HepG2 (cell line): ENCODE measurements at regions not wholly inside any gene's neighbourhood (a gene's known extent, or its start where the extent isn't known, plus 50 kb on each side); places are given as distances from the start of the nearest gene placed in this dataset.

Experiments used
- ATAC-seq: fragments of 200-7000 bp; cut with Tn5 transposase; 3 replicates; pipeline ENCODE4 v1.9.1; 2020; ENCODE audit warnings: mild to moderate bottlenecking, moderate library complexity
- BruUV-seq: library from RNA; stranded (reverse); fragments of 400-500 nt; replicated peaks from 2 replicates; lab custom pipeline; 2021; lab: Mats Ljungman, UMichigan
- CTCF ChIA-PET: fragments of 300-600 bp; formaldehyde crosslinking; extraction: SDS; loops from one replicate; lab custom pipeline; 2021; ENCODE audit warnings: low total read pairs, inconsistent platforms, low intra/inter-chr PET ratio; lab: Yijun Ruan, JAX
- POLR2A ChIA-PET: fragments of 350-600 bp; sonication (Branson Sonifier 250); formaldehyde crosslinking; loops from one replicate; lab custom pipeline; 2020; ENCODE audit warnings: antibody characterized with exemption, inconsistent platforms; lab: Yijun Ruan, JAX
- DNase-seq: peaks from one replicate; pipeline ENCODE4 v3.0.0-alpha.2; 2015; ENCODE audit warnings: low spot score
- FAIRE-seq: peaks from 3 replicates; lab custom pipeline; 2011; peaks lifted over from hg19 to GRCh38; lab: Jason Lieb, UNC
- H2AFZ ChIP-seq: one replicate; pipeline ENCODE4 v1.6.1; 2011; ENCODE audit warnings: low read length, inconsistent platforms
- H3K27ac ChIP-seq: fragments of 300-600 bp; 3 replicates; pipeline ENCODE4 v1.8.0; 2011; ENCODE audit warnings: mixed run types, mild to moderate bottlenecking, mixed read lengths, low read length, inconsistent platforms; ENCODE audit not compliant: insufficient read depth; ENCODE audit errors: extremely low read length
- H3K27me3 ChIP-seq, 2 experiments: fragments of 200-600 bp in 1 of 2; 2 replicates in 1 of 2; 3 replicates in 1 of 2; pipeline versions ENCODE4 v1.6.0 to v1.8.0; 2011; ENCODE audit warnings: low read length in 2 of 2, mild to moderate bottlenecking in 2 of 2, moderate library complexity in 2 of 2, inconsistent platforms in 1 of 2; ENCODE audit not compliant: insufficient read depth in 2 of 2, control insufficient read depth in 1 of 2
- H3K36me3 ChIP-seq, 2 experiments: fragments of 200-600 bp in 1 of 2; replicated peaks in 1 of 2; 2 replicates in 1 of 2; 3 replicates in 1 of 2; pipeline versions ENCODE4 v1.5.1 to v1.8.0; 2011; ENCODE audit warnings: low read length in 2 of 2, inconsistent platforms in 1 of 2; ENCODE audit not compliant: insufficient read depth in 2 of 2, control insufficient read depth in 1 of 2
- H3K4me1 ChIP-seq: 2 replicates; pipeline ENCODE4 v1.5.1; 2012; ENCODE audit warnings: low read length, inconsistent platforms; ENCODE audit not compliant: insufficient read depth
- H3K4me2 ChIP-seq: 2 replicates; pipeline ENCODE4 v1.6.0; 2011; ENCODE audit warnings: low read depth, low read length, inconsistent platforms
- H3K4me3 ChIP-seq, 3 experiments: fragments of 200-600 bp in 1 of 3; sonication (generic), shearing (Covaris generic) in 1 of 3; replicated peaks in 1 of 3; 2 replicates each; pipeline ENCODE4 v1.5.1; 2011 to 2016; ENCODE audit warnings: low read length in 3 of 3, inconsistent platforms in 2 of 3, low read depth in 2 of 3, mild to moderate bottlenecking in 2 of 3, control low read depth in 1 of 3, mixed read lengths in 1 of 3; ENCODE audit not compliant: insufficient read depth in 1 of 3
- H3K79me2 ChIP-seq: one replicate; pipeline ENCODE4 v1.6.1; 2011; ENCODE audit warnings: low read length, inconsistent platforms; ENCODE audit not compliant: insufficient read depth
- H3K9ac ChIP-seq: 2 replicates; pipeline ENCODE4 v1.6.0; 2011; ENCODE audit warnings: mild to moderate bottlenecking, low read depth, low read length, inconsistent platforms; ENCODE audit not compliant: insufficient read depth
- H3K9me3 ChIP-seq: 2 replicates; pipeline ENCODE4 v1.5.1; 2012; ENCODE audit warnings: mild to moderate bottlenecking, low read length
- H4K20me1 ChIP-seq: 2 replicates; pipeline ENCODE4 v1.6.0; 2011; ENCODE audit warnings: inconsistent platforms, mild to moderate bottlenecking, low read length, moderate library complexity; ENCODE audit not compliant: insufficient read depth
- MED1 ChIP-seq: sonication (generic); formaldehyde crosslinking; IDR thresholded peaks from 2 replicates; pipeline ENCODE4 v1.4.0; 2020; ENCODE audit warnings: missing genetic modification reagents
- ZSCAN31 ChIP-seq: sonication (generic); formaldehyde crosslinking; IDR thresholded peaks from 2 replicates; pipeline ENCODE4 v1.5.0; 2020; ENCODE audit warnings: low read depth, mild to moderate bottlenecking, missing genetic modification reagents
- ZSCAN9 ChIP-seq: IDR thresholded peaks from 2 replicates; pipeline ENCODE4 v1.6.1; 2016; ENCODE audit warnings: borderline replicate concordance
- WGBS: methylation state at CpG from one replicate; pipeline ENCODE4 v1.1.6; 2017; ENCODE audit warnings: low lambda C conversion rate; 5-methylcytosine and 5-hydroxymethylcytosine counted together
- in situ Hi-C: cut with HindIII; loops from 2 replicates; pipeline ENCODE4 v1.10.0; 2017; ENCODE audit warnings: low pct_unique_long_range_greater_than_20kb; ENCODE audit not compliant: extremely low pct_ligation_motif_present
- intact Hi-C: fragments of 100-400 bp; cut with micrococcal nuclease; formaldehyde crosslinking; loops from one replicate; pipeline ENCODE4 v1.10.0; 2022; ENCODE audit not compliant: unreplicated experiment
- TF ChIP-seq, protein P1 (sequence below): sonication (generic); formaldehyde crosslinking; conservative IDR thresholded peaks from 2 replicates; pipeline ENCODE4 v1.4.0; 2020; ENCODE audit warnings: mild to moderate bottlenecking, missing genetic modification reagents, moderate library complexity
- TF ChIP-seq, protein P2 (sequence below): sonication (generic); formaldehyde crosslinking; IDR thresholded peaks from 2 replicates; pipeline ENCODE4 v1.4.0; 2020; ENCODE audit warnings: missing genetic modification reagents

DNA sequence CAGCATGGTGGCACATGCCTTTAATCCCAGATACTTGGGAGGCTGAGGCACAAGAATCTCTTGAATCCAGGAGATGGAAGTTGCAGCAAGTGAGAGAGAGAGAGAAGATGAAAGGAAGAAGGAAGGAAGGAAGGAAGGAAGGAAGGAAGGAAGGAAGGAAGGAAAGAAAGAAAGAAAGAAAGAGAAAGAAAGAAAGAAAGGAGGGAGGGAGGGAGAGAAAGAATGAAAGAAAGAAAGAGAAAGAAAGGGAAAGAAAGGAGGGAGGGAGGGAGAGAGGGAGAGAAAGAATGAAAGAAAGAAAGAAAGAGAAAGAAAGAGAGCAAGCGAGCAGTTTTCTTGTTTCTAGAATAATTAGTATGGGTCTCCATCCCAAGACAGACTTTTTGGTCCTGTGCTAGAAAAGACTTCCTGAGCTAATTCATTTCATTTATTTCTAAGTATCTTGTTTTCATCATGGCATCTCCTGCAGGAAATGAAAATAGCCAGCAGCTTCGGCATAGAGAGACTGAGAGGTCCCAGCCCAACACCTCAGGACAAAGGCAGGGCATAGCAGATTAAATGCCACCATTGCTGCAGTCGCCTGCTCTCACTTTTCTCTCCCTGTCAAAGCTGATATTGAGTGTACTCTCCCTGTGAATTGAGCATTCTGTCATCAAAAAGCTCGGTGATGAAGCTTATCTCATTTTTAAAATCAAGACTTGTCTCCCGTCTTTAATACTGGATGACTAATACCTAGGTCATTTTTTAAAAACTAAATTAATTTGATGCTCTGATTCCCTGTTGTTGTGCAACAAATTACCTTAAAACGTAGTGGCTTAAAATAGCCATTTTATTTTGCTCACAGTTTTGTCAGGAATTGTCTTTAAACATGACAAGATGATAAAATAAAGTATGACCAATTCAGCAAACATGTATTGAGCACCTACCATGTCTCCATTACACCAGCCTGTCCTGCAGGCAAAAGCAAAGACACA lies 91.8 kb upstream of the ADRA1B start:
- CTCF ChIA-PET: no interaction called here
- H2AFZ ChIP-seq: no peak overlapping the region
- H3K9ac ChIP-seq: no peak overlapping the region
- WGBS: 2% methylated on average over 6 of the region's 6 CpGs
- H3K79me2 ChIP-seq: no peaks in the 10 kb centered on the region
- no peak overlapping the region for H3K27ac ChIP-seq
- POLR2A ChIA-PET: no interaction called here
- H3K4me2 ChIP-seq: no peak overlapping the region
- ATAC-seq: no peak
- DNase-seq: no peak
- intact Hi-C loops: no loop called here
- TF ChIP-seq MED1 (no peak), ZSCAN31 (no peak), ZSCAN9 (no peak)
- TF ChIP-seq, protein P1, sequence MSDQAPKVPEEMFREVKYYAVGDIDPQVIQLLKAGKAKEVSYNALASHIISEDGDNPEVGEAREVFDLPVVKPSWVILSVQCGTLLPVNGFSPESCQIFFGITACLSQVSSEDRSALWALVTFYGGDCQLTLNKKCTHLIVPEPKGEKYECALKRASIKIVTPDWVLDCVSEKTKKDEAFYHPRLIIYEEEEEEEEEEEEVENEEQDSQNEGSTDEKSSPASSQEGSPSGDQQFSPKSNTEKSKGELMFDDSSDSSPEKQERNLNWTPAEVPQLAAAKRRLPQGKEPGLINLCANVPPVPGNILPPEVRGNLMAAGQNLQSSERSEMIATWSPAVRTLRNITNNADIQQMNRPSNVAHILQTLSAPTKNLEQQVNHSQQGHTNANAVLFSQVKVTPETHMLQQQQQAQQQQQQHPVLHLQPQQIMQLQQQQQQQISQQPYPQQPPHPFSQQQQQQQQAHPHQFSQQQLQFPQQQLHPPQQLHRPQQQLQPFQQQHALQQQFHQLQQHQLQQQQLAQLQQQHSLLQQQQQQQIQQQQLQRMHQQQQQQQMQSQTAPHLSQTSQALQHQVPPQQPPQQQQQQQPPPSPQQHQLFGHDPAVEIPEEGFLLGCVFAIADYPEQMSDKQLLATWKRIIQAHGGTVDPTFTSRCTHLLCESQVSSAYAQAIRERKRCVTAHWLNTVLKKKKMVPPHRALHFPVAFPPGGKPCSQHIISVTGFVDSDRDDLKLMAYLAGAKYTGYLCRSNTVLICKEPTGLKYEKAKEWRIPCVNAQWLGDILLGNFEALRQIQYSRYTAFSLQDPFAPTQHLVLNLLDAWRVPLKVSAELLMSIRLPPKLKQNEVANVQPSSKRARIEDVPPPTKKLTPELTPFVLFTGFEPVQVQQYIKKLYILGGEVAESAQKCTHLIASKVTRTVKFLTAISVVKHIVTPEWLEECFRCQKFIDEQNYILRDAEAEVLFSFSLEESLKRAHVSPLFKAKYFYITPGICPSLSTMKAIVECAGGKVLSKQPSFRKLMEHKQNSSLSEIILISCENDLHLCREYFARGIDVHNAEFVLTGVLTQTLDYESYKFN (CRISPR knock-in tag): no peak
- TF ChIP-seq, protein P2, sequence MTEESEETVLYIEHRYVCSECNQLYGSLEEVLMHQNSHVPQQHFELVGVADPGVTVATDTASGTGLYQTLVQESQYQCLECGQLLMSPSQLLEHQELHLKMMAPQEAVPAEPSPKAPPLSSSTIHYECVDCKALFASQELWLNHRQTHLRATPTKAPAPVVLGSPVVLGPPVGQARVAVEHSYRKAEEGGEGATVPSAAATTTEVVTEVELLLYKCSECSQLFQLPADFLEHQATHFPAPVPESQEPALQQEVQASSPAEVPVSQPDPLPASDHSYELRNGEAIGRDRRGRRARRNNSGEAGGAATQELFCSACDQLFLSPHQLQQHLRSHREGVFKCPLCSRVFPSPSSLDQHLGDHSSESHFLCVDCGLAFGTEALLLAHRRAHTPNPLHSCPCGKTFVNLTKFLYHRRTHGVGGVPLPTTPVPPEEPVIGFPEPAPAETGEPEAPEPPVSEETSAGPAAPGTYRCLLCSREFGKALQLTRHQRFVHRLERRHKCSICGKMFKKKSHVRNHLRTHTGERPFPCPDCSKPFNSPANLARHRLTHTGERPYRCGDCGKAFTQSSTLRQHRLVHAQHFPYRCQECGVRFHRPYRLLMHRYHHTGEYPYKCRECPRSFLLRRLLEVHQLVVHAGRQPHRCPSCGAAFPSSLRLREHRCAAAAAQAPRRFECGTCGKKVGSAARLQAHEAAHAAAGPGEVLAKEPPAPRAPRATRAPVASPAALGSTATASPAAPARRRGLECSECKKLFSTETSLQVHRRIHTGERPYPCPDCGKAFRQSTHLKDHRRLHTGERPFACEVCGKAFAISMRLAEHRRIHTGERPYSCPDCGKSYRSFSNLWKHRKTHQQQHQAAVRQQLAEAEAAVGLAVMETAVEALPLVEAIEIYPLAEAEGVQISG: no peak
- no peak for FAIRE-seq
- H3K27me3 ChIP-seq: peaks cover 0 to 4% of the 10 kb centered on the region in 2 experiments; a peak in 1 of 5 replicates
- no peak overlapping the region for H3K4me3 ChIP-seq
- H3K9me3 ChIP-seq: no peaks in the 10 kb centered on the region
- no TSS peak for BruUV-seq
- H3K36me3 ChIP-seq: no peaks in the 10 kb centered on the region
- no peaks in the 10 kb centered on the region for H3K4me1 ChIP-seq
- in situ Hi-C loops: no loop called here
- H4K20me1 ChIP-seq: no peaks in the 10 kb centered on the region
